Ectodermal cell (in vitro differentiated cells): ENCODE measurements at regions not wholly inside any gene's neighbourhood (a gene's known extent, or its start where the extent isn't known, plus 50 kb on each side); places are given as distances from the start of the nearest gene placed in this dataset.

Experiments
- H3K27ac ChIP-seq: 2 replicates; pipeline ENCODE4 v1.7.0; 2013; ENCODE audit warnings: mild to moderate bottlenecking, low read depth, low read length; ENCODE audit not compliant: insufficient read depth, poor library complexity, severe bottlenecking
- H3K27me3 ChIP-seq: 2 replicates; pipeline ENCODE4 v1.7.0; 2013; ENCODE audit warnings: mild to moderate bottlenecking, low read length; ENCODE audit not compliant: insufficient read depth, control insufficient read depth, poor library complexity, severe bottlenecking
- H3K36me3 ChIP-seq: one replicate; pipeline ENCODE4 v1.7.0; 2013; ENCODE audit warnings: low read length; ENCODE audit not compliant: control insufficient read depth, insufficient read depth
- H3K4me1 ChIP-seq: one replicate; pipeline ENCODE4 v1.7.0; 2013; ENCODE audit warnings: low read length; ENCODE audit not compliant: control insufficient read depth, insufficient read depth
- H3K4me3 ChIP-seq: 2 replicates; pipeline ENCODE4 v1.7.0; 2013; ENCODE audit warnings: low read depth, low read length, control low read depth; ENCODE audit not compliant: insufficient read depth
- H3K9me3 ChIP-seq: 2 replicates; pipeline ENCODE4 v1.7.0; 2013; ENCODE audit warnings: mild to moderate bottlenecking, low read length, moderate library complexity; ENCODE audit not compliant: control insufficient read depth
- WGBS, 2 experiments: methylation state at CpG; one replicate each; pipeline ENCODE4 v1.1.7; 2013; ENCODE audit warnings: missing lambda C conversion rate in 2 of 2; 5-methylcytosine and 5-hydroxymethylcytosine counted together

- H3K4me3 ChIP-seq, result no peak overlapping the region
Observed at GRCh38 chr1:238006779-238007178, 116.1 kb upstream of the ZP4 start.

GRCh38 chr1:238005116-238005515 is 114.4 kb upstream of the ZP4 start:
- H3K9me3 ChIP-seq, result no peaks in the 10 kb centered on the region
- H3K4me1 ChIP-seq, result no peaks in the 10 kb centered on the region
- WGBS, 2 experiments, result 90% methylated on average over 1 of the region's 1 CpG; no CpG with 5 or more reads in 1 of the 2 experiments
- H3K27ac ChIP-seq, result no peak overlapping the region
- no peaks in the 10 kb centered on the region for H3K36me3 ChIP-seq
- H3K4me3 ChIP-seq, result no peak overlapping the region
- H3K27me3 ChIP-seq, result no peaks in the 10 kb centered on the region

More at GRCh38 chr1:238006779-238007178, 116.1 kb upstream of the ZP4 start:
- Histone ChIP-seq H3K9me3 (no peaks in the 10 kb centered on the region), H3K36me3 (no peaks in the 10 kb centered on the region), H3K4me1 (no peaks in the 10 kb centered on the region), H3K27ac (no peak overlapping the region), H3K27me3 (no peaks in the 10 kb centered on the region)
- WGBS, 2 experiments, result 94 to 95% methylated on average over 3 to 4 of the region's 4 CpGs

GRCh38 chr1:238001818-238002217 is 111.1 kb upstream of the ZP4 start:
- Histone ChIP-seq H3K36me3 (no peaks in the 10 kb centered on the region), H3K27me3 (no peaks in the 10 kb centered on the region), H3K4me1 (no peaks in the 10 kb centered on the region), H3K4me3 (no peak overlapping the region), H3K9me3 (no peaks in the 10 kb centered on the region), H3K27ac (no peak overlapping the region)
- WGBS, 2 experiments, result 82% methylated on average over 1 of the region's 1 CpG; no CpG with 5 or more reads in 1 of the 2 experiments

DNA sequence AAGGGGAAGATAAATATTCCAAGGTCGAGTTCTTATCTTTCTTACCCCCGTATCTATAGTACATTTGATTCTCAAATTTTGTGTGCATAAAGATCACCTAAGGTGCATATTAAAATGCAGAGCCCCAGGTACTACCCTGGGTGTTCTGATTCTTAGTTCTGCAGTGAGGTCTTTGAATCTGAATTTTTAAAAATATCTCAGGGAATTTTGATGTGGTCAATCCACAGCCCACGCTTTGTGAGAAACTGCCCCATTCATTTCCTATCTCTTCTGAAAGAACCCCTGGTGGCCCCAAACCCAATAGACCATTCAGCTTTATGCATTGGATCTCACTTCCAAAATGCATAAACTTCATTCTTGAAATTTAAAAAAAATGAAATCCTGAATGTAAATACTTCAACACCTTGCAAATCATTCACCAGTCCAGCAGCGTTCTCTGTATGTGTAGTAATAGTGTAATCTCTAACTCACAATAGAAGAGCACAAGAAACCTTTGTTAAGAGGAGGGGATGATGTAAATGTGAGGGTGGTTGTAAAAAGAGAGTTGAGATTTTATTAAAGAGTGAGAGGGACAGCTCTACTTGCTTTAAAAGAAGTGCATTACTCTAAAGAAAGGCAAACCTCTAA is 108.8 kb upstream of the ZP4 start:
- H3K27ac ChIP-seq, result no peak overlapping the region
- H3K36me3 ChIP-seq, result no peaks in the 10 kb centered on the region
- no peaks in the 10 kb centered on the region for H3K9me3 ChIP-seq
- no peaks in the 10 kb centered on the region for H3K4me1 ChIP-seq
- WGBS, 2 experiments, result 84 to 100% methylated on average over 1 to 3 of the region's 4 CpGs
- H3K27me3 ChIP-seq, result no peaks in the 10 kb centered on the region
- no peak overlapping the region for H3K4me3 ChIP-seq

DNA sequence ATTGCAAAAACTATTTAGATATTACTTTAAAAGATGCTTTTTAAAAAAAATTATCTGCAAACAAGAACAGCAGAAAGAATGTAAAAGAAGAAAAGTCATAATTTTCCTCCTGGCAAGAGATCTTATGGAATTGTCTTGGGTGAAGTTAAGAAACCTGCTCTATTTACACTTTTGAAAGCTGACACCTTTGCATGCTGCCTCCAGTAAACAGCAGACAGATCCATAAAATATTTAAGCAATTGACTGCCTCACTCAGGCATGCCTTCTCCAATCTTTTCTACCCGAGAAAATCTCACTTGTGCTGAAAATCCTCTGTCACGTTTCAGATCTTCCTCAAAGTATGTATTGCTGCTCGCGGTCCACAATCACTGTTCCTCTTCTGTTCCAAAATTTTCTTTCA is 107.9 kb upstream of the ZP4 start:
- no peaks in the 10 kb centered on the region for H3K4me1 ChIP-seq
- no peaks in the 10 kb centered on the region for H3K27me3 ChIP-seq
- H3K27ac ChIP-seq, result no peak overlapping the region
- H3K36me3 ChIP-seq, result no peaks in the 10 kb centered on the region
- no peaks in the 10 kb centered on the region for H3K9me3 ChIP-seq
- 87 to 93% methylated on average over 4 of the region's 4 CpGs for WGBS, 2 experiments
- H3K4me3 ChIP-seq, result no peak overlapping the region

DNA sequence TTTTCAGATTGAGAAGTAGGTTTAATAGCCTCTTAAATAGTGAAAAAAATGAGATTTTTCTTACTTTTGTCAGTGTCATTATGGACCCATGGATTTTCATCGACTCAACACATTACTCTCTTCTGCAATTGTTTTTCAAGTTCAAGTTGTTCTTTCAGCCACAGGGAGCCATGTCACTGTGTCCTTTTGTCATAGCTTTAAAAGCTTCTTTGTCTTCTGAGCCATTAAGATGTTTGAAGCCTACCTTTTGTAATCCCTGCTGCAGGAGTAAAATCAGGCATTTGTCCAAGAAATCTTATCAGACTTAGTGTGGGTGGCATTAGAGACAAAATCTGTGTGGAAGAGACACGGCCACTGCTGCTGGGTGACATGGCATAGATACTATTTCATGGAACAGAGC is 92.8 kb upstream of the ZP4 start:
- H3K27ac ChIP-seq, result no peak overlapping the region
- H3K4me3 ChIP-seq, result no peak overlapping the region
- H3K36me3 ChIP-seq, result no peaks in the 10 kb centered on the region
- WGBS, 2 experiments, result 89 to 94% methylated on average over 2 of the region's 2 CpGs
- H3K4me1 ChIP-seq, result no peaks in the 10 kb centered on the region
- H3K27me3 ChIP-seq, result no peaks in the 10 kb centered on the region
- no peaks in the 10 kb centered on the region for H3K9me3 ChIP-seq

GRCh38 chr1:237981223-237981622 is 90.5 kb upstream of the ZP4 start:
- no peaks in the 10 kb centered on the region for H3K36me3 ChIP-seq
- 96 to 97% methylated on average over 2 to 3 of the region's 3 CpGs for WGBS, 2 experiments
- H3K27ac ChIP-seq, result no peak overlapping the region
- no peaks in the 10 kb centered on the region for H3K27me3 ChIP-seq
- no peak overlapping the region for H3K4me3 ChIP-seq
- no peaks in the 10 kb centered on the region for H3K9me3 ChIP-seq
- H3K4me1 ChIP-seq, result peaks cover 3% of the 10 kb centered on the region

DNA sequence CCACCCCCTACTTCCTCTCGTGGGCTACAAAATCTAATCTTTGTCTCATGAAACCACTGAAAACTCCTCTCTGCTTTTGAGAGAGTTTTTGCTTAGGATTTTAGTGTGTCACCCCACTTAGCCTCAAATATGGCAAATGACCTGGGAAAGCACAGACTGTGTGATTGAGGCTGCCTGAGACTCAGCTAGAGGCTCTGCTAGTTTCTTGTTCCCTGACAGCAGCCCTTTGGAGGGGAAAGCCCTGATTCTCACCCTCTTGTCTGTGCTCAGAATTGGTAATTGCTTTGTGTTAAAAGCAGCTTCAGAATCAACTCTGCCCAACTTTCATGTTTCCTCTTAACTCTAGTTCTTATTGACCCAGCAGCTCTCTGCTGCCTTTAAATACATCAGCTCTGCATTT is 85.6 kb upstream of the ZP4 start:
- WGBS, 2 experiments, result 94 to 100% methylated on average over 1 of the region's 1 CpG
- Histone ChIP-seq H3K27ac (no peak overlapping the region), H3K9me3 (no peaks in the 10 kb centered on the region), H3K36me3 (no peaks in the 10 kb centered on the region), H3K4me1 (peaks cover 3% of the 10 kb centered on the region), H3K27me3 (no peaks in the 10 kb centered on the region), H3K4me3 (no peak overlapping the region)

- WGBS, 2 experiments, result 80% methylated on average over 1 of the region's 1 CpG
- no peak overlapping the region for H3K27ac ChIP-seq
- no peaks in the 10 kb centered on the region for H3K9me3 ChIP-seq
Observed at GRCh38 chr1:237975903-237976302, 85.2 kb upstream of the ZP4 start.

DNA sequence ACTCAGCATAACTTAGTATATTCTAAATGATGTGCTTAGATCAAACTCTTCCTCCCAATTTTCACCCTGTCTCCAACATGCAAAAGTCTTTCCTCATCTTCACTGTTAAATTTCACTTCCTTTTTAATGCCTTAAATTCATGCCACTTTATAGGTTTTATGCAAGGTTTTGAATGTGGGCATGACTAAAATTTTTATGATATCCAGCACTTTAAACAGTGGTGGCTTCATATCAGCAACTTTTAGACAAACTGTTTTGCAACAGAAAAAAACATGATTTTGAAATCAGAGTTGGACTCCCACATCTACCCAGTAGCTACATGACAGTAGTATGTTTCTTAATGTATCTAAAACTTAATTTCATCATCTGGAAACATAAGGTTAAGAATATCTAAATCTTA is 84.7 kb upstream of the ZP4 start:
- no peaks in the 10 kb centered on the region for H3K36me3 ChIP-seq
- H3K4me3 ChIP-seq, result no peak overlapping the region
- no peaks in the 10 kb centered on the region for H3K9me3 ChIP-seq
- H3K27ac ChIP-seq, result no peak overlapping the region
- H3K27me3 ChIP-seq, result no peaks in the 10 kb centered on the region
- H3K4me1 ChIP-seq, result peaks cover 3% of the 10 kb centered on the region

More at GRCh38 chr1:237975903-237976302, 85.2 kb upstream of the ZP4 start:
- H3K27me3 ChIP-seq, result no peaks in the 10 kb centered on the region
- H3K4me1 ChIP-seq, result peaks cover 3% of the 10 kb centered on the region
- H3K36me3 ChIP-seq, result no peaks in the 10 kb centered on the region
- H3K4me3 ChIP-seq, result no peak overlapping the region

DNA sequence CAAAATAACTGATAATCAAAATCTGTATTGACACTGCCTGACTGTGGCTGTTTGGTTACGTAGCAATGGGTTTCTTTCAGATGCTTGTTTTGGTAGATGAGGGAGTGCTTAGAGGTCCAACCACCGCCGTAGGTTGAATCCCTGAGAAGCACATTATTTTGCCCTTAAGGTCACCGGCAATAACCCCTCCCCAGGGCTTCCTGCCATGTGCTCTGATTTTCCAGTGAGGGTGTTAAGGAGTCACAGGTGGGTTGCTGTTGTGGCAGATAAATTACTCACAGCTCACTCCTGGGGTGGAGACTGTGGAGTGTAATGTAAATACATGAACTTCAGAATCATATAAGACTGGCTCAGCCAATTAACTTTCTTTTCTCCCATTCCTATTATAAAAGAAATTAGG is 81.5 kb upstream of the ZP4 start:
- no peaks in the 10 kb centered on the region for H3K9me3 ChIP-seq
- no peaks in the 10 kb centered on the region for H3K36me3 ChIP-seq
- 92 to 94% methylated on average over 4 of the region's 4 CpGs for WGBS, 2 experiments
- H3K27ac ChIP-seq, result no peak overlapping the region
- peaks cover 3% of the 10 kb centered on the region for H3K4me1 ChIP-seq
- no peak overlapping the region for H3K4me3 ChIP-seq
- no peaks in the 10 kb centered on the region for H3K27me3 ChIP-seq
